GM12878 (cell line): ENCODE measurements at regions not wholly inside any gene's neighbourhood (a gene's known extent, or its start where the extent isn't known, plus 50 kb on each side); places are given as distances from the start of the nearest gene placed in this dataset.

Experiments
- ATAC-seq: fragments of 200-7000 bp; cut with Tn5 transposase; 3 replicates; pipeline ENCODE4 v1.9.1; 2020; ENCODE audit warnings: mild to moderate bottlenecking, moderate library complexity
- BruUV-seq: library from RNA; stranded (reverse); fragments of 400-500 nt; replicated peaks from 2 replicates; lab custom pipeline; 2021; lab: Mats Ljungman, UMichigan
- CTCF ChIA-PET: fragments of 300-600 bp; sonication (Branson Sonifier 250); formaldehyde crosslinking; extraction: SDS; loops from one replicate; lab custom pipeline; 2021; ENCODE audit warnings: inconsistent platforms; lab: Yijun Ruan, JAX
- POLR2A ChIA-PET: fragments of 350-600 bp; formaldehyde crosslinking; extraction: SDS; loops from one replicate; lab custom pipeline; 2021; ENCODE audit warnings: inconsistent platforms; lab: Charles Lee
- RAD21 ChIA-PET: fragments of 300-600 bp; sonication (Branson Sonifier 250); formaldehyde crosslinking; loops from one replicate; lab custom pipeline; 2023; ENCODE audit warnings: antibody characterized with exemption; ENCODE audit not compliant: unreplicated experiment; lab: Charles Lee
- SMC1A ChIA-PET: fragments of 300-600 bp; sonication (Branson Sonifier 250); formaldehyde crosslinking; loops from one replicate; lab custom pipeline; 2023; ENCODE audit not compliant: unreplicated experiment, uncharacterized antibody; lab: Charles Lee
- DNase-seq: peaks from one replicate; pipeline ENCODE4 v3.0.0-alpha.2; 2011; ENCODE audit warnings: low read depth, low spot score
- FAIRE-seq: peaks from 3 replicates; lab custom pipeline; 2011; peaks lifted over from hg19 to GRCh38; lab: Jason Lieb, UNC
- H2AFZ ChIP-seq: 2 replicates; pipeline ENCODE4 v1.6.0; 2011; ENCODE audit warnings: low read depth, low read length, control low read depth; ENCODE audit not compliant: control insufficient read depth
- H3K27ac ChIP-seq: 2 replicates; pipeline ENCODE4 v1.5.1; 2011; ENCODE audit warnings: control low read depth; ENCODE audit not compliant: control insufficient read depth, insufficient read depth
- H3K27me3 ChIP-seq, 2 experiments: replicated peaks in 1 of 2; 2 replicates each; pipeline versions ENCODE4 v1.6.0 to v1.6.1; 2011; ENCODE audit warnings: low read length in 1 of 2; ENCODE audit not compliant: control insufficient read depth in 2 of 2, insufficient read depth in 2 of 2
- H3K36me3 ChIP-seq, 2 experiments: 2 replicates each; pipeline ENCODE4 v1.5.1; 2011; ENCODE audit warnings: low read length in 1 of 2; ENCODE audit not compliant: control insufficient read depth in 2 of 2, insufficient read depth in 2 of 2
- H3K4me1 ChIP-seq: 2 replicates; pipeline ENCODE4 v1.6.1; 2011; ENCODE audit warnings: mild to moderate bottlenecking, low read length, moderate library complexity, mixed read lengths; ENCODE audit not compliant: control insufficient read depth, insufficient read depth
- H3K4me2 ChIP-seq: 2 replicates; pipeline ENCODE4 v1.6.0; 2011; ENCODE audit warnings: control low read depth; ENCODE audit not compliant: control insufficient read depth, insufficient read depth
- H3K4me3 ChIP-seq: fragments of 200-600 bp; sonication (generic); 2 replicates; pipeline ENCODE4 v1.5.1; 2016
- H3K79me2 ChIP-seq: 2 replicates; pipeline ENCODE4 v1.6.0; 2011; ENCODE audit warnings: low read length; ENCODE audit not compliant: control insufficient read depth, insufficient read depth
- H3K9ac ChIP-seq: 2 replicates; pipeline ENCODE4 v1.8.0; 2011; ENCODE audit warnings: low read length, control low read depth, mixed read lengths; ENCODE audit not compliant: control insufficient read depth, insufficient read depth
- H3K9me3 ChIP-seq: replicated peaks from 3 replicates; pipeline ENCODE4 v1.5.1; 2011; ENCODE audit warnings: mild to moderate bottlenecking, low read length; ENCODE audit not compliant: control insufficient read depth, insufficient read depth
- H4K20me1 ChIP-seq: 2 replicates; pipeline ENCODE4 v1.6.0; 2011; ENCODE audit not compliant: control insufficient read depth, insufficient read depth
- BCL11A ChIP-seq: IDR thresholded peaks from 2 replicates; pipeline ENCODE4 v1.6.1; 2011; ENCODE audit warnings: low read depth, low read length
- BHLHE40 ChIP-seq, 2 experiments: fragments of 450-650 bp in 1 of 2; IDR thresholded peaks; 2 replicates each; pipeline ENCODE4 v1.6.1; 2011 to 2017; ENCODE audit warnings: low read depth in 2 of 2, borderline replicate concordance in 1 of 2, improper control_type of control experiment in 1 of 2, low read length in 1 of 2, mild to moderate bottlenecking in 1 of 2
- DPF2 ChIP-seq: fragments of 450-650 bp; IDR thresholded peaks from 2 replicates; pipeline ENCODE4 v1.6.1; 2017; ENCODE audit warnings: mild to moderate bottlenecking
- ETV6 ChIP-seq, 2 experiments: fragments of 450-650 bp in 1 of 2; IDR thresholded peaks in 1 of 2; conservative IDR thresholded peaks in 1 of 2; 2 replicates each; pipeline ENCODE4 v1.6.1; 2014; ENCODE audit warnings: antibody characterized with exemption in 1 of 2, borderline replicate concordance in 1 of 2, low read depth in 1 of 2, mild to moderate bottlenecking in 1 of 2, moderate library complexity in 1 of 2
- IKZF1 ChIP-seq: fragments of 450-650 bp; conservative IDR thresholded peaks from 2 replicates; pipeline ENCODE4 v1.6.1; 2017; ENCODE audit warnings: antibody characterized with exemption, mild to moderate bottlenecking
- IKZF2 ChIP-seq, 2 experiments: fragments of 450-650 bp; IDR thresholded peaks; 2 replicates each; pipeline ENCODE4 v1.6.1; 2017; ENCODE audit warnings: mild to moderate bottlenecking in 2 of 2, moderate library complexity in 2 of 2
- MEF2A ChIP-seq: IDR thresholded peaks from 2 replicates; pipeline ENCODE4 v1.6.1; 2011; ENCODE audit warnings: low read depth, mild to moderate bottlenecking, low read length, moderate library complexity; ENCODE audit not compliant: insufficient read depth
- MTA2 ChIP-seq: fragments of 450-650 bp; IDR thresholded peaks from 2 replicates; pipeline ENCODE4 v1.6.1; 2016; ENCODE audit warnings: low read depth, mild to moderate bottlenecking, moderate library complexity
- NFIC ChIP-seq: IDR thresholded peaks from 2 replicates; pipeline ENCODE4 v1.6.1; 2012; ENCODE audit warnings: low read depth, mild to moderate bottlenecking, inconsistent platforms, low read length, moderate library complexity
- PML ChIP-seq: IDR thresholded peaks from 2 replicates; pipeline ENCODE4 v1.6.1; 2012; ENCODE audit warnings: low read length, inconsistent platforms
- RB1 ChIP-seq: fragments of 450-650 bp; formaldehyde crosslinking; IDR thresholded peaks from 2 replicates; pipeline ENCODE4 v1.6.1; 2017; ENCODE audit warnings: mild to moderate bottlenecking, borderline replicate concordance
- RCOR1 ChIP-seq: conservative IDR thresholded peaks from 2 replicates; pipeline ENCODE4 v1.6.1; 2012; ENCODE audit warnings: low read depth, low read length, improper control_type of control experiment
- RELA ChIP-seq: fragments of 450-650 bp; IDR thresholded peaks from 2 replicates; pipeline ENCODE4 v1.8.0; 2014; ENCODE audit warnings: borderline replicate concordance; ENCODE audit not compliant: partially characterized antibody
- SPI1 ChIP-seq: IDR thresholded peaks from 2 replicates; pipeline ENCODE4 v1.6.1; 2011; ENCODE audit warnings: low read depth, mild to moderate bottlenecking, low read length, moderate library complexity, borderline replicate concordance; ENCODE audit not compliant: insufficient read depth
- TCF7 ChIP-seq: IDR thresholded peaks from 2 replicates; pipeline ENCODE4 v1.6.1; 2014; ENCODE audit warnings: antibody characterized with exemption, borderline replicate concordance
- WGBS: methylation state at CpG from one replicate; pipeline ENCODE4 v1.1.6; 2016; ENCODE audit warnings: low lambda C conversion rate; ENCODE audit not compliant: insufficient replicate concordance, insufficient coverage; ENCODE audit errors: missing lambda C conversion rate; 5-methylcytosine and 5-hydroxymethylcytosine counted together
- in situ Hi-C: fragments of 300-500 bp; cut with MboI; formaldehyde crosslinking; loops from 9 replicates; pipeline ENCODE4 v1.14.3; 2018; ENCODE audit warnings: mixed read lengths
- intact Hi-C: fragments of 100-400 bp; cut with micrococcal nuclease; formaldehyde crosslinking; loops from one replicate; pipeline ENCODE4 v1.14.2; 2022; ENCODE audit not compliant: unreplicated experiment
- TF ChIP-seq, protein P1 (sequence below): IDR thresholded peaks from 2 replicates; pipeline ENCODE4 v1.6.1; 2012; ENCODE audit warnings: low read length, inconsistent platforms
- TF ChIP-seq, protein P2 (sequence below): IDR thresholded peaks from 2 replicates; pipeline ENCODE4 v1.6.1; 2012; ENCODE audit warnings: mild to moderate bottlenecking, low read depth, low read length
- TF ChIP-seq, protein P3 (sequence below): IDR thresholded peaks from 2 replicates; pipeline ENCODE4 v1.6.1; 2012; ENCODE audit warnings: low read depth, low read length, improper control_type of control experiment

DNA sequence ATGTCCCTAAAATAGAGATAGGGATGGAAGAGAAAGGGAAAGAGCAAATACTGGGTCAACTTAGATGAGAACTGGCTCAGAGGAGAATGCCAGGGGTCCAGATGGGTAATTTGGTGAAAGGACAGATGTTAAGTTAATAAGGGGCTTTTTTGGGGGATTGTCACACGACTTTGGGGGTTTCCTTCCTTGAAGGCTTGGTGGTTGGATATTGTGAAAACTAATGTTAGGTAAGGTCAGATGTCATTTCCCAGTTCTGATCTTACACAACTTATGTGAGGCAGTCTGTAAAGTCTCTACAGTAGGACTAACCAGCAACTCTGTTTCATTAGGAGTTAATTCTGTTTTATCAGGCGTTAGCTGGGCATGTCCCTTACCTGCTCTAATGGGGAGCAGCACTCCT lies 231.1 kb downstream of the NR2F2 start:
- 0% methylated on average over 2 of the region's 2 CpGs for WGBS
- Histone ChIP-seq H3K4me3 (no peak overlapping the region), H2AFZ (no peak overlapping the region), H3K9ac (no peak overlapping the region), H3K9me3 (no peaks in the 10 kb centered on the region; the same call in 2 of the 3 replicates), H3K79me2 (no peaks in the 10 kb centered on the region), H3K4me2 (no peak overlapping the region), H3K36me3 (no peaks in the 10 kb centered on the region), H4K20me1 (no peaks in the 10 kb centered on the region), H3K4me1 (no peaks in the 10 kb centered on the region), H3K27ac (no peak overlapping the region), H3K27me3 (no peaks in the 10 kb centered on the region)
- DNase-seq (peak; percentile 27), ATAC-seq (peak; percentile 89), FAIRE-seq (no peak)
- ChIA-PET CTCF (interaction anchor here (1.0 to 1.7 kb wide), 4 partner anchors 13 to 63 kb away, joined by 3 to 11 read pairs (median 4); no protein-coding TSS in a partner anchor), SMC1A (interaction anchor here (0.6 to 2.3 kb wide), 5 partner anchors 13 to 792 kb away, joined by 3 to 9 read pairs (median 3); no protein-coding TSS in a partner anchor), POLR2A (no interaction called here), RAD21 (interaction anchor here (0.7 to 3.7 kb wide), 2 partner anchors 19 to 220 kb away, joined by 3 to 13 read pairs; no protein-coding TSS in a partner anchor)
- in situ Hi-C loops = no loop called here
- intact Hi-C loops = no loop called here
- BruUV-seq = no TSS peak
- no peak for TF ChIP-seq TCF7
- TF ChIP-seq, protein P1, sequence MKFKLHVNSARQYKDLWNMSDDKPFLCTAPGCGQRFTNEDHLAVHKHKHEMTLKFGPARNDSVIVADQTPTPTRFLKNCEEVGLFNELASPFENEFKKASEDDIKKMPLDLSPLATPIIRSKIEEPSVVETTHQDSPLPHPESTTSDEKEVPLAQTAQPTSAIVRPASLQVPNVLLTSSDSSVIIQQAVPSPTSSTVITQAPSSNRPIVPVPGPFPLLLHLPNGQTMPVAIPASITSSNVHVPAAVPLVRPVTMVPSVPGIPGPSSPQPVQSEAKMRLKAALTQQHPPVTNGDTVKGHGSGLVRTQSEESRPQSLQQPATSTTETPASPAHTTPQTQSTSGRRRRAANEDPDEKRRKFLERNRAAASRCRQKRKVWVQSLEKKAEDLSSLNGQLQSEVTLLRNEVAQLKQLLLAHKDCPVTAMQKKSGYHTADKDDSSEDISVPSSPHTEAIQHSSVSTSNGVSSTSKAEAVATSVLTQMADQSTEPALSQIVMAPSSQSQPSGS = no peak
- peak; percentile 66; the same call in 1 of the 2 replicates for TF ChIP-seq BCL11A
- peak in 1 of 2 experiments; percentile 37; a peak in 1 of 4 replicates for TF ChIP-seq IKZF2 (IDR thresholded peaks at IDR 0.05)
- TF ChIP-seq SPI1 = no peak
- no peak for TF ChIP-seq PML
- TF ChIP-seq NFIC = no peak
- peak; percentile 27 for TF ChIP-seq RELA
- peak in 1 of 2 experiments; percentile 35; a peak in 1 of 4 replicates for TF ChIP-seq BHLHE40 (IDR thresholded peaks at IDR 0.05; ENCODE audit: borderline replicate concordance in 1 of 2, low read depth in 2 of 2, low read length in 1 of 2)
- TF ChIP-seq DPF2 = peak; percentile 69; the same call in 1 of the 2 replicates
- peak; percentile 60 for TF ChIP-seq IKZF1
- no peak for TF ChIP-seq RB1
- no peak for TF ChIP-seq ETV6 (conservative IDR thresholded peaks at IDR 0.05 in 1 of 2, IDR thresholded peaks at IDR 0.05 in 1 of 2; ENCODE audit: borderline replicate concordance in 1 of 2, low read depth in 1 of 2)
- TF ChIP-seq MTA2 = peak; percentile 67
- TF ChIP-seq, protein P2, sequence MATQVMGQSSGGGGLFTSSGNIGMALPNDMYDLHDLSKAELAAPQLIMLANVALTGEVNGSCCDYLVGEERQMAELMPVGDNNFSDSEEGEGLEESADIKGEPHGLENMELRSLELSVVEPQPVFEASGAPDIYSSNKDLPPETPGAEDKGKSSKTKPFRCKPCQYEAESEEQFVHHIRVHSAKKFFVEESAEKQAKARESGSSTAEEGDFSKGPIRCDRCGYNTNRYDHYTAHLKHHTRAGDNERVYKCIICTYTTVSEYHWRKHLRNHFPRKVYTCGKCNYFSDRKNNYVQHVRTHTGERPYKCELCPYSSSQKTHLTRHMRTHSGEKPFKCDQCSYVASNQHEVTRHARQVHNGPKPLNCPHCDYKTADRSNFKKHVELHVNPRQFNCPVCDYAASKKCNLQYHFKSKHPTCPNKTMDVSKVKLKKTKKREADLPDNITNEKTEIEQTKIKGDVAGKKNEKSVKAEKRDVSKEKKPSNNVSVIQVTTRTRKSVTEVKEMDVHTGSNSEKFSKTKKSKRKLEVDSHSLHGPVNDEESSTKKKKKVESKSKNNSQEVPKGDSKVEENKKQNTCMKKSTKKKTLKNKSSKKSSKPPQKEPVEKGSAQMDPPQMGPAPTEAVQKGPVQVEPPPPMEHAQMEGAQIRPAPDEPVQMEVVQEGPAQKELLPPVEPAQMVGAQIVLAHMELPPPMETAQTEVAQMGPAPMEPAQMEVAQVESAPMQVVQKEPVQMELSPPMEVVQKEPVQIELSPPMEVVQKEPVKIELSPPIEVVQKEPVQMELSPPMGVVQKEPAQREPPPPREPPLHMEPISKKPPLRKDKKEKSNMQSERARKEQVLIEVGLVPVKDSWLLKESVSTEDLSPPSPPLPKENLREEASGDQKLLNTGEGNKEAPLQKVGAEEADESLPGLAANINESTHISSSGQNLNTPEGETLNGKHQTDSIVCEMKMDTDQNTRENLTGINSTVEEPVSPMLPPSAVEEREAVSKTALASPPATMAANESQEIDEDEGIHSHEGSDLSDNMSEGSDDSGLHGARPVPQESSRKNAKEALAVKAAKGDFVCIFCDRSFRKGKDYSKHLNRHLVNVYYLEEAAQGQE = no peak
- no peak for TF ChIP-seq RCOR1
- TF ChIP-seq MEF2A = no peak
- TF ChIP-seq, protein P3, sequence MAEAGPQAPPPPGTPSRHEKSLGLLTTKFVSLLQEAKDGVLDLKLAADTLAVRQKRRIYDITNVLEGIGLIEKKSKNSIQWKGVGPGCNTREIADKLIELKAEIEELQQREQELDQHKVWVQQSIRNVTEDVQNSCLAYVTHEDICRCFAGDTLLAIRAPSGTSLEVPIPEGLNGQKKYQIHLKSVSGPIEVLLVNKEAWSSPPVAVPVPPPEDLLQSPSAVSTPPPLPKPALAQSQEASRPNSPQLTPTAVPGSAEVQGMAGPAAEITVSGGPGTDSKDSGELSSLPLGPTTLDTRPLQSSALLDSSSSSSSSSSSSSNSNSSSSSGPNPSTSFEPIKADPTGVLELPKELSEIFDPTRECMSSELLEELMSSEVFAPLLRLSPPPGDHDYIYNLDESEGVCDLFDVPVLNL = no peak
